Erythroblast (primary cell): ENCODE measurements at regions not wholly inside any gene's neighbourhood (a gene's known extent, or its start where the extent isn't known, plus 50 kb on each side); places are given as distances from the start of the nearest gene placed in this dataset.

ENCODE experiments used
- GATA1 ChIP-seq: IDR thresholded peaks from 2 replicates; pipeline ENCODE4 v1.6.1; 2011; ENCODE audit warnings: low read depth, mild to moderate bottlenecking, control low read depth, low read length, moderate library complexity
- POLR2A ChIP-seq: IDR thresholded peaks from 2 replicates; pipeline ENCODE4 v1.6.1; 2011; ENCODE audit warnings: mild to moderate bottlenecking, low read length

DNA sequence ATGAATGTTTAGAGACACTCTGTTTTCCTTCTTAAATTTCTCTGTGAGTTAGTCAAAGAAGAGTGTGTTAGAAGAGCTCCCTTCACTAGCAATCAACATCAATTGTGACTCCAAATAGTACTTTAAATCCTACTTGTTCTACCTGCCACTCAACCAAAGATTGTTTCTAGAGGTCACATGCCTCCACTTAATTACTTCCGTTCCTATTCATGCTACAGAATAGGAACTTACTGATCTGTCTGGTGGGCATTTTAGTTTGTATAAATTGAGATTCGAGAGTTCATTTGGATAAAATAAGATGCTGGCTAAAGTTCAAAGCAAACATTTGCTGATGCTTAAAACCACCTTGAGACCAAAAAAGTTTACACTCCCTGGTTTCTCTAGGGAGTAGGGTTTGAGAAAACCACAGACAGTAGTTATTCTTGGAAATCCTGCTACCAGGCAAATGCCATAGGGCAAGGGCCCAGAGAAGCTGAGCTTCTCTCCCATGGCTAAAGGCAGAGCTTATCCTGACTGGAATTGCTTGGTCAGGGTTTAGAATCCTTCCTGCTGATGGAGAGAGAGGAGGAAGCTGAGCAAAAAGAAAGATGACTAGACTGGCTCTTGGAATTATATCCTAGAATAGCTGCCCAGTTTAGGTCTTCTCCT lies 389.6 kb upstream of the ATP2B1 start:
- TF ChIP-seq POLR2A (no peak), GATA1 (no peak)
